ENCODE measurements at regions not wholly inside any gene's neighbourhood (a gene's known extent, or its start where the extent isn't known, plus 50 kb on each side); places are given as distances from the start of the nearest gene placed in this dataset.
A peak's percentile ranks its signal among the peaks of the same experiment; 100 is the strongest.

- FAIRE-seq (peak; percentile 44), DNase-seq (ENCODE audit: low spot score) (peak; percentile 57)
Observed at GRCh38 chr14:54343272-54344121, 53.3 kb upstream of the CDKN3 start.

GRCh38 chr14:54344445-54344844 is 52.4 kb upstream of the CDKN3 start:
- peak; percentile 17 for FAIRE-seq
- no peak for DNase-seq (ENCODE audit: low spot score)

- no peak for DNase-seq (ENCODE audit: low spot score)
- no peak for FAIRE-seq
Observed at GRCh38 chr14:54346257-54346656, 50.5 kb upstream of the CDKN3 start.
